IMR-90 (cell line): ENCODE measurements at regions not wholly inside any gene's neighbourhood (a gene's known extent, or its start where the extent isn't known, plus 50 kb on each side); places are given as distances from the start of the nearest gene placed in this dataset.

Source experiments
- ATAC-seq: fragments of 200-7000 bp; cut with Tn5 transposase; 2 replicates; pipeline ENCODE4 v1.9.1; 2020; ENCODE audit warnings: low read depth, mild to moderate bottlenecking, moderate library complexity
- BruUV-seq: library from RNA; stranded (reverse); fragments of 400-500 nt; replicated peaks from 2 replicates; lab custom pipeline; 2021; lab: Mats Ljungman, UMichigan
- CTCF ChIA-PET: fragments of 300-600 bp; formaldehyde crosslinking; extraction: SDS; loops from one replicate; lab custom pipeline; 2021; ENCODE audit warnings: antibody characterized with exemption; lab: Yijun Ruan, JAX
- POLR2A ChIA-PET: fragments of 300-600 bp; sonication (Branson Sonifier 250); formaldehyde crosslinking; loops from one replicate; lab custom pipeline; 2022; ENCODE audit warnings: antibody characterized with exemption; ENCODE audit not compliant: unreplicated experiment; lab: Charles Lee
- DNase-seq: peaks from one replicate; pipeline ENCODE4 v3.0.0; 2013
- H2AFZ ChIP-seq: replicated peaks from 2 replicates; pipeline ENCODE3; 2013; ENCODE audit warnings: low read length, mild to moderate bottlenecking; ENCODE audit not compliant: poor library complexity
- H2AK5ac ChIP-seq: 2 replicates; pipeline ENCODE4 v1.6.1; 2013; ENCODE audit warnings: low read depth, low read length, inconsistent platforms
- H2AK9ac ChIP-seq: replicated peaks from 2 replicates; pipeline ENCODE3; 2013; ENCODE audit warnings: mild to moderate bottlenecking, low read depth, low read length, moderate library complexity; ENCODE audit not compliant: poor library complexity
- H2BK120ac ChIP-seq: 2 replicates; pipeline ENCODE4 v1.6.1; 2013; ENCODE audit warnings: low read depth, low read length, inconsistent platforms
- H2BK15ac ChIP-seq: 3 replicates; pipeline ENCODE4 v1.6.1; 2013; ENCODE audit warnings: low read depth, low read length, inconsistent platforms
- H2BK20ac ChIP-seq: 2 replicates; pipeline ENCODE4 v1.6.1; 2013; ENCODE audit warnings: low read depth, mild to moderate bottlenecking, inconsistent platforms, low read length, moderate library complexity
- H2BK5ac ChIP-seq: 2 replicates; pipeline ENCODE4 v1.6.1; 2013; ENCODE audit warnings: mild to moderate bottlenecking, low read depth, low read length, inconsistent platforms; ENCODE audit not compliant: poor library complexity, severe bottlenecking
- H3K14ac ChIP-seq: replicated peaks from 2 replicates; pipeline ENCODE4 v1.6.1; 2013; ENCODE audit warnings: low read depth, low read length, inconsistent platforms
- H3K18ac ChIP-seq: 2 replicates; pipeline ENCODE4 v1.6.1; 2013; ENCODE audit warnings: low read depth, low read length, control low read depth
- H3K23ac ChIP-seq: 2 replicates; pipeline ENCODE4 v1.6.1; 2013; ENCODE audit warnings: low read depth, low read length, inconsistent platforms
- H3K27ac ChIP-seq: 2 replicates; pipeline ENCODE4 v1.5.1; 2013; ENCODE audit warnings: mild to moderate bottlenecking, control low read depth, low read length; ENCODE audit not compliant: insufficient read depth
- H3K27me3 ChIP-seq: 2 replicates; pipeline ENCODE4 v1.6.1; 2013; ENCODE audit warnings: low read length; ENCODE audit not compliant: control insufficient read depth, insufficient read depth
- H3K36me3 ChIP-seq: 2 replicates; pipeline ENCODE4 v1.6.1; 2013; ENCODE audit warnings: low read length, mixed read lengths; ENCODE audit not compliant: control insufficient read depth, insufficient read depth
- H3K4ac ChIP-seq: 2 replicates; pipeline ENCODE4 v1.6.1; 2013; ENCODE audit warnings: low read depth, low read length, inconsistent platforms
- H3K4me1 ChIP-seq: 2 replicates; pipeline ENCODE4 v1.6.1; 2013; ENCODE audit warnings: low read length, mixed read lengths; ENCODE audit not compliant: control insufficient read depth, insufficient read depth
- H3K4me2 ChIP-seq: 2 replicates; pipeline ENCODE4 v1.6.1; 2013; ENCODE audit warnings: low read depth, mild to moderate bottlenecking, control low read depth, low read length, moderate library complexity
- H3K4me3 ChIP-seq: 2 replicates; pipeline ENCODE4 v1.5.1; 2013; ENCODE audit warnings: low read depth, mild to moderate bottlenecking, control low read depth, low read length, moderate library complexity; ENCODE audit not compliant: insufficient read depth
- H3K56ac ChIP-seq: 2 replicates; pipeline ENCODE4 v1.6.1; 2013; ENCODE audit warnings: low read length, inconsistent platforms; ENCODE audit not compliant: insufficient read depth; ENCODE audit errors: extremely low read depth
- H3K79me1 ChIP-seq, 2 experiments: 2 replicates each; pipeline ENCODE4 v1.6.1; 2013; ENCODE audit warnings: low read length in 2 of 2, inconsistent platforms in 1 of 2, low read depth in 1 of 2
- H3K9ac ChIP-seq: 2 replicates; pipeline ENCODE4 v1.6.1; 2013; ENCODE audit warnings: low read depth, low read length, control low read depth
- H3K9me1 ChIP-seq: 2 replicates; pipeline ENCODE4 v1.6.1; 2013; ENCODE audit warnings: low read length, inconsistent platforms; ENCODE audit not compliant: insufficient read depth
- H3K9me3 ChIP-seq: 2 replicates; pipeline ENCODE4 v1.6.1; 2013; ENCODE audit warnings: low read length; ENCODE audit not compliant: control insufficient read depth, insufficient read depth
- H4K20me1 ChIP-seq: 2 replicates; pipeline ENCODE4 v1.6.1; 2013; ENCODE audit warnings: low read length, inconsistent platforms; ENCODE audit not compliant: insufficient read depth
- H4K5ac ChIP-seq: 2 replicates; pipeline ENCODE4 v1.6.1; 2013; ENCODE audit warnings: mild to moderate bottlenecking, low read depth, low read length, control low read depth
- H4K8ac ChIP-seq, 2 experiments: 2 replicates each; pipeline ENCODE4 v1.6.1; 2013; ENCODE audit warnings: low read depth in 2 of 2, low read length in 2 of 2, control low read depth in 1 of 2, inconsistent platforms in 1 of 2
- H4K91ac ChIP-seq: 2 replicates; pipeline ENCODE4 v1.6.1; 2013; ENCODE audit warnings: low read depth, low read length, inconsistent platforms; ENCODE audit not compliant: insufficient read depth
- BHLHE40 ChIP-seq: fragments of 150-350 bp; IDR thresholded peaks from 2 replicates; pipeline ENCODE4 v1.6.1; 2016; ENCODE audit warnings: mild to moderate bottlenecking, low read depth, low read length
- CHD1 ChIP-seq: IDR thresholded peaks from 2 replicates; pipeline ENCODE4 v1.6.1; 2012; ENCODE audit warnings: low read depth, low read length, improper control_type of control experiment
- FOS ChIP-seq: fragments of 150-350 bp; IDR thresholded peaks from 2 replicates; pipeline ENCODE4 v1.6.1; 2016; ENCODE audit warnings: low read depth, low read length
- MAZ ChIP-seq: IDR thresholded peaks from 2 replicates; pipeline ENCODE4 v1.6.1; 2012; ENCODE audit warnings: low read depth, mild to moderate bottlenecking, low read length, improper control_type of control experiment, moderate library complexity, borderline replicate concordance
- MXI1 ChIP-seq: IDR thresholded peaks from 2 replicates; pipeline ENCODE4 v1.6.1; 2012; ENCODE audit warnings: low read depth, mild to moderate bottlenecking, low read length, moderate library complexity, borderline replicate concordance
- NFE2L2 ChIP-seq: fragments of 150-350 bp; IDR thresholded peaks from 2 replicates; pipeline ENCODE4 v1.6.1; 2016; ENCODE audit warnings: low read depth, mild to moderate bottlenecking, low read length
- POLR2A ChIP-seq: IDR thresholded peaks from 2 replicates; pipeline ENCODE4 v1.6.1; 2012; ENCODE audit warnings: mild to moderate bottlenecking, low read depth, low read length
- RAD21 ChIP-seq: IDR thresholded peaks from 2 replicates; pipeline ENCODE4 v1.6.1; 2012; ENCODE audit warnings: low read length, improper control_type of control experiment
- RFX5 ChIP-seq: IDR thresholded peaks from 2 replicates; pipeline ENCODE4 v1.8.0; 2012; ENCODE audit warnings: low read depth, mild to moderate bottlenecking, low read length, moderate library complexity
- SMC3 ChIP-seq: fragments of 150-350 bp; IDR thresholded peaks from 2 replicates; pipeline ENCODE4 v1.6.1; 2016; ENCODE audit warnings: low read depth, mild to moderate bottlenecking, antibody characterized with exemption, low read length, moderate library complexity
- WGBS, 2 experiments: methylation state at CpG; one replicate each; pipeline versions ENCODE4 v1.1.5 to v1.1.7; 2013; ENCODE audit warnings: missing lambda C conversion rate in 2 of 2; ENCODE audit not compliant: insufficient read length in 1 of 2; ENCODE audit errors: extremely low coverage in 2 of 2; 5-methylcytosine and 5-hydroxymethylcytosine counted together
- dilution Hi-C: fragments of 300-500 bp; cut with HindIII; formaldehyde crosslinking; loops from one replicate; pipeline ENCODE4 v1.14.3; 2018; ENCODE audit warnings: low sequenced_read_pairs; ENCODE audit not compliant: unreplicated experiment
- in situ Hi-C: fragments of 300-500 bp; cut with MboI; formaldehyde crosslinking; loops from 3 replicates; pipeline ENCODE4 v1.14.3; 2019; ENCODE audit warnings: low sequenced_read_pairs, inconsistent platforms, mixed read lengths
- intact Hi-C: fragments of 100-400 bp; cut with micrococcal nuclease; formaldehyde crosslinking; loops from 2 replicates; pipeline ENCODE4 v1.10.0; 2022
- TF ChIP-seq, protein P1 (sequence below): conservative IDR thresholded peaks from 2 replicates; pipeline ENCODE4 v1.5.1; 2012; ENCODE audit warnings: mild to moderate bottlenecking, low read depth, low read length, improper control_type of control experiment
- TF ChIP-seq, protein P2 (sequence below): fragments of 150-350 bp; IDR thresholded peaks from 2 replicates; pipeline ENCODE4 v1.6.1; 2017; ENCODE audit warnings: mild to moderate bottlenecking, antibody characterized with exemption, low read length, low read depth
- TF ChIP-seq, protein P3 (sequence below): fragments of 150-350 bp; IDR thresholded peaks from 2 replicates; pipeline ENCODE4 v1.6.1; 2016; ENCODE audit warnings: low read depth, mild to moderate bottlenecking, low read length, moderate library complexity, borderline replicate concordance

DNA sequence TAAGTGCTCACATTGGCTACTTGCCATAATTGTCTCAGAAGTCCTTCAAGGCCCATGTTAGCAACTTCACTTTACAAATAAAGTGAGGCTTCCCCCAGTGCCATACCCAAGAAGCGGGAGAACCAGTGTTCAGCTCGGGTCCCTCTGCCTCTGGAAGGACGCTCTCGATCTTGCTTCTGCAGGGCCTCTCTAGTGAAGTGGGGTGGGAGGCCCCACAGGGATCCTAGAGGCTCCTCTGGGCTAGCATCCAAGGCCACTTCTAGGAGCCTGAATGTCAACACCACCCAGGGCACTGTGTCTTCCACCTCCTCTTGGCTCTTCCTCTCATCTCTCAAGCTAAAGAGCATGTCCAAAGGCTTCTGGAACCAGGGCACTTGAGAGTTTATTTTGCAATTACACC is 282.5 kb downstream of the GADD45G start:
- Histone ChIP-seq H3K4me1 (no peaks in the 10 kb centered on the region), H2BK5ac (no peak overlapping the region), H2BK20ac (no peak overlapping the region), H3K18ac (no peak overlapping the region), H3K4me3 (no peak overlapping the region), H3K27ac (no peak overlapping the region), H2BK120ac (no peak overlapping the region), H4K20me1 (no peaks in the 10 kb centered on the region), H3K14ac (no peak overlapping the region), H4K91ac (no peak overlapping the region), H3K56ac (no peak overlapping the region), H4K5ac (no peak overlapping the region), H3K4ac (no peak overlapping the region), H3K9ac (no peak overlapping the region), H2BK15ac (no peak overlapping the region), H3K9me1 (0 out of 2 replicates have a peak, but pooled peaks cover 5% of the 10 kb centered on the region), H2AFZ (no peak overlapping the region), H3K23ac (no peak overlapping the region), H3K9me3 (no peaks in the 10 kb centered on the region), H3K79me1 (no peaks in the 10 kb centered on the region), H2AK9ac (no peak overlapping the region), H4K8ac (no peak overlapping the region), H3K36me3 (no peaks in the 10 kb centered on the region), H3K27me3 (no peaks in the 10 kb centered on the region; the same call in 1 of the 2 replicates), H3K4me2 (no peak overlapping the region), H2AK5ac (no peak overlapping the region)
- TF ChIP-seq BHLHE40 (no peak), MAZ (no peak), SMC3 (no peak), FOS (no peak), NFE2L2 (no peak), CHD1 (no peak), MXI1 (no peak), RAD21 (no peak), POLR2A (no peak), RFX5 (no peak)
- TF ChIP-seq, protein P1, sequence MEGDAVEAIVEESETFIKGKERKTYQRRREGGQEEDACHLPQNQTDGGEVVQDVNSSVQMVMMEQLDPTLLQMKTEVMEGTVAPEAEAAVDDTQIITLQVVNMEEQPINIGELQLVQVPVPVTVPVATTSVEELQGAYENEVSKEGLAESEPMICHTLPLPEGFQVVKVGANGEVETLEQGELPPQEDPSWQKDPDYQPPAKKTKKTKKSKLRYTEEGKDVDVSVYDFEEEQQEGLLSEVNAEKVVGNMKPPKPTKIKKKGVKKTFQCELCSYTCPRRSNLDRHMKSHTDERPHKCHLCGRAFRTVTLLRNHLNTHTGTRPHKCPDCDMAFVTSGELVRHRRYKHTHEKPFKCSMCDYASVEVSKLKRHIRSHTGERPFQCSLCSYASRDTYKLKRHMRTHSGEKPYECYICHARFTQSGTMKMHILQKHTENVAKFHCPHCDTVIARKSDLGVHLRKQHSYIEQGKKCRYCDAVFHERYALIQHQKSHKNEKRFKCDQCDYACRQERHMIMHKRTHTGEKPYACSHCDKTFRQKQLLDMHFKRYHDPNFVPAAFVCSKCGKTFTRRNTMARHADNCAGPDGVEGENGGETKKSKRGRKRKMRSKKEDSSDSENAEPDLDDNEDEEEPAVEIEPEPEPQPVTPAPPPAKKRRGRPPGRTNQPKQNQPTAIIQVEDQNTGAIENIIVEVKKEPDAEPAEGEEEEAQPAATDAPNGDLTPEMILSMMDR, result no peak
- TF ChIP-seq, protein P2, sequence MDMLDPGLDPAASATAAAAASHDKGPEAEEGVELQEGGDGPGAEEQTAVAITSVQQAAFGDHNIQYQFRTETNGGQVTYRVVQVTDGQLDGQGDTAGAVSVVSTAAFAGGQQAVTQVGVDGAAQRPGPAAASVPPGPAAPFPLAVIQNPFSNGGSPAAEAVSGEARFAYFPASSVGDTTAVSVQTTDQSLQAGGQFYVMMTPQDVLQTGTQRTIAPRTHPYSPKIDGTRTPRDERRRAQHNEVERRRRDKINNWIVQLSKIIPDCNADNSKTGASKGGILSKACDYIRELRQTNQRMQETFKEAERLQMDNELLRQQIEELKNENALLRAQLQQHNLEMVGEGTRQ, result no peak
- TF ChIP-seq, protein P3, sequence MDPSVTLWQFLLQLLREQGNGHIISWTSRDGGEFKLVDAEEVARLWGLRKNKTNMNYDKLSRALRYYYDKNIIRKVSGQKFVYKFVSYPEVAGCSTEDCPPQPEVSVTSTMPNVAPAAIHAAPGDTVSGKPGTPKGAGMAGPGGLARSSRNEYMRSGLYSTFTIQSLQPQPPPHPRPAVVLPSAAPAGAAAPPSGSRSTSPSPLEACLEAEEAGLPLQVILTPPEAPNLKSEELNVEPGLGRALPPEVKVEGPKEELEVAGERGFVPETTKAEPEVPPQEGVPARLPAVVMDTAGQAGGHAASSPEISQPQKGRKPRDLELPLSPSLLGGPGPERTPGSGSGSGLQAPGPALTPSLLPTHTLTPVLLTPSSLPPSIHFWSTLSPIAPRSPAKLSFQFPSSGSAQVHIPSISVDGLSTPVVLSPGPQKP, result no peak
- CTCF ChIA-PET, result no interaction called here
- POLR2A ChIA-PET, result no interaction called here
- ATAC-seq (no peak), DNase-seq (no peak)
- no TSS peak for BruUV-seq
- no CpG with 5 or more reads among the region's 4 CpGs for WGBS, 2 experiments
- dilution Hi-C loops, result no loop called here
- intact Hi-C loops, result no loop called here
- in situ Hi-C loops, result no loop called here
